GM23338 (cell line): ENCODE measurements at regions not wholly inside any gene's neighbourhood (a gene's known extent, or its start where the extent isn't known, plus 50 kb on each side); places are given as distances from the start of the nearest gene placed in this dataset.

ENCODE experiments used
- ATAC-seq: fragments of 200-7000 bp; cut with Tn5 transposase; 3 replicates; pipeline ENCODE4 v1.9.1; 2020
- DNase-seq: peaks from one replicate; pipeline ENCODE4 v3.0.0-alpha.2; 2015; ENCODE audit warnings: low spot score
- H2AFZ ChIP-seq: fragments of 200-600 bp; sonication (generic); 2 replicates; pipeline ENCODE4 v1.8.0; 2016; ENCODE audit warnings: antibody characterized with exemption, mild to moderate bottlenecking, moderate library complexity
- H3F3A ChIP-seq: fragments of 200-600 bp; sonication (generic); replicated peaks from 2 replicates; pipeline ENCODE4 v1.8.0; 2017; ENCODE audit warnings: antibody characterized with exemption, mixed run types, low read depth
- H3K27ac ChIP-seq: fragments of 200-600 bp; sonication (generic); 2 replicates; pipeline ENCODE4 v1.6.1; 2016; ENCODE audit warnings: low read depth
- H3K27me3 ChIP-seq: fragments of 200-600 bp; sonication (generic); 2 replicates; pipeline ENCODE4 v1.8.0; 2016; ENCODE audit warnings: mild to moderate bottlenecking, mixed run types, moderate library complexity; ENCODE audit not compliant: insufficient read depth
- H3K36me3 ChIP-seq: fragments of 200-600 bp; sonication (generic); 2 replicates; pipeline ENCODE4 v1.8.0; 2016; ENCODE audit warnings: mild to moderate bottlenecking; ENCODE audit not compliant: insufficient read depth
- H3K4me1 ChIP-seq: fragments of 200-600 bp; sonication (generic); 2 replicates; pipeline ENCODE4 v1.8.0; 2016; ENCODE audit warnings: mild to moderate bottlenecking, moderate library complexity; ENCODE audit not compliant: insufficient read depth
- H3K4me2 ChIP-seq: fragments of 200-600 bp; sonication (generic); 2 replicates; pipeline ENCODE4 v1.7.1; 2017; ENCODE audit warnings: mixed run types
- H3K4me3 ChIP-seq: fragments of 200-600 bp; sonication (generic); 2 replicates; pipeline ENCODE4 v1.6.1; 2016; ENCODE audit warnings: mixed run types
- H3K79me2 ChIP-seq: fragments of 200-600 bp; sonication (generic); replicated peaks from 2 replicates; pipeline ENCODE4 v1.8.0; 2017; ENCODE audit warnings: mild to moderate bottlenecking; ENCODE audit not compliant: insufficient read depth
- H3K9me2 ChIP-seq: fragments of 200-600 bp; sonication (generic); 2 replicates; pipeline ENCODE4 v1.8.0; 2017; ENCODE audit not compliant: insufficient read depth
- H4K20me1 ChIP-seq: fragments of 200-600 bp; sonication (generic); replicated peaks from 2 replicates; pipeline ENCODE4 v1.8.0; 2017; ENCODE audit warnings: mild to moderate bottlenecking; ENCODE audit not compliant: insufficient read depth
- H3K27ac Mint-ChIP-seq: 2 replicates; pipeline ENCODE4 v1.8.0; 2020; ENCODE audit warnings: inconsistent platforms, mild to moderate bottlenecking, moderate library complexity, mixed read lengths
- H3K27me3 Mint-ChIP-seq: 3 replicates; pipeline ENCODE4 v1.8.0; 2022; ENCODE audit warnings: low read depth, mild to moderate bottlenecking, moderate library complexity, mixed read lengths, inconsistent platforms; ENCODE audit not compliant: insufficient read depth, poor library complexity
- H3K36me3 Mint-ChIP-seq: 3 replicates; pipeline ENCODE4 v1.8.0; 2021; ENCODE audit warnings: low read depth, mild to moderate bottlenecking, inconsistent platforms, moderate library complexity, mixed read lengths
- H3K4me1 Mint-ChIP-seq: 3 replicates; pipeline ENCODE4 v1.8.0; 2020; ENCODE audit warnings: mild to moderate bottlenecking, inconsistent platforms, mixed read lengths
- H3K4me3 Mint-ChIP-seq: 3 replicates; pipeline ENCODE4 v1.8.0; 2021; ENCODE audit warnings: moderate library complexity, mild to moderate bottlenecking, inconsistent platforms, mixed read lengths
- H3K9me3 Mint-ChIP-seq: 3 replicates; pipeline ENCODE4 v1.8.0; 2020; ENCODE audit warnings: moderate library complexity, mild to moderate bottlenecking, inconsistent platforms, mixed read lengths
- CREB1 ChIP-seq: fragments of 250-450 bp; sonication (Bioruptor Pico); IDR thresholded peaks from 2 replicates; pipeline ENCODE4 v1.5.0; 2020; ENCODE audit warnings: low read depth, mild to moderate bottlenecking, moderate library complexity
- CTCF ChIP-seq, 2 experiments: fragments of 200-600 bp in 1 of 2; sonication (generic) in 1 of 2; conservative IDR thresholded peaks; 2 replicates each; pipeline versions ENCODE4 v1.5.1 to v1.6.1; 2016 to 2017; ENCODE audit warnings: antibody characterized with exemption in 2 of 2, low read depth in 2 of 2, mild to moderate bottlenecking in 2 of 2, moderate library complexity in 1 of 2
- ETS1 ChIP-seq: IDR thresholded peaks from 2 replicates; pipeline ENCODE4 v1.6.1; 2016; ENCODE audit warnings: antibody characterized with exemption
- EZH2 ChIP-seq: fragments of 200-600 bp; sonication (generic); IDR thresholded peaks from one replicate; pipeline ENCODE4 v1.8.0; 2017; ENCODE audit warnings: antibody characterized with exemption, mild to moderate bottlenecking, low read depth; ENCODE audit not compliant: unreplicated experiment
- EZH2phosphoT487 ChIP-seq: fragments of 200-600 bp; sonication (generic); IDR thresholded peaks from one replicate; pipeline ENCODE4 v1.8.1; 2018; ENCODE audit warnings: antibody characterized with exemption; ENCODE audit not compliant: unreplicated experiment
- JUNB ChIP-seq: IDR thresholded peaks from one replicate; pipeline ENCODE4 v1.6.1; 2016; ENCODE audit warnings: antibody characterized with exemption; ENCODE audit not compliant: unreplicated experiment
- NANOG ChIP-seq: IDR thresholded peaks from 2 replicates; pipeline ENCODE4 v1.6.1; 2016; ENCODE audit warnings: antibody characterized with exemption, borderline replicate concordance
- POLR2AphosphoS5 ChIP-seq: IDR thresholded peaks from 2 replicates; pipeline ENCODE4 v1.6.1; 2016; ENCODE audit warnings: antibody characterized with exemption, low read depth
- REST ChIP-seq: IDR thresholded peaks from one replicate; pipeline ENCODE4 v1.6.1; 2018; ENCODE audit warnings: antibody characterized with exemption; ENCODE audit not compliant: unreplicated experiment
- STAT1 ChIP-seq: IDR thresholded peaks from one replicate; pipeline ENCODE4 v1.6.1; 2016; ENCODE audit warnings: antibody characterized with exemption; ENCODE audit not compliant: unreplicated experiment
- ZNF114 ChIP-seq: fragments of 250-450 bp; sonication (Bioruptor Pico); IDR thresholded peaks from 2 replicates; pipeline ENCODE4 v1.5.0; 2020; ENCODE audit warnings: mild to moderate bottlenecking, moderate library complexity
- ZNF331 ChIP-seq: fragments of 250-450 bp; sonication (Bioruptor Pico); IDR thresholded peaks from 2 replicates; pipeline ENCODE4 v1.5.0; 2020; ENCODE audit warnings: low read depth, mild to moderate bottlenecking, moderate library complexity
- ZNF462 ChIP-seq: fragments of 250-450 bp; sonication (Bioruptor Pico); IDR thresholded peaks from 2 replicates; pipeline ENCODE4 v1.5.0; 2020; ENCODE audit warnings: mild to moderate bottlenecking, moderate library complexity

- Mint-ChIP-seq H3K9me3 (no peaks in the 10 kb centered on the region), H3K36me3 (no peaks in the 10 kb centered on the region), H3K4me3 (no peak overlapping the region), H3K27me3 (peaks cover 4% of the 10 kb centered on the region), H3K27ac (no peak overlapping the region), H3K4me1 (peaks cover 51% of the 10 kb centered on the region)
- H3K36me3 ChIP-seq = no peaks in the 10 kb centered on the region
- no peaks in the 10 kb centered on the region for H3K9me2 ChIP-seq
- H3K79me2 ChIP-seq = no peaks in the 10 kb centered on the region
- H3K27ac ChIP-seq = 0 out of 2 replicates have a peak overlapping the region, but pooled peaks have one; percentile 4
- no peak overlapping the region for H3K4me2 ChIP-seq
- no peaks in the 10 kb centered on the region for H3F3A ChIP-seq
- DNase-seq = no peak
- no peak overlapping the region for H3K4me3 ChIP-seq
- H2AFZ ChIP-seq = no peak overlapping the region
- TF ChIP-seq ZNF462 (CRISPR knock-in tag) = no peak
- TF ChIP-seq JUNB = no peak
- TF ChIP-seq REST = no peak
- no peak for TF ChIP-seq POLR2AphosphoS5
- no peak for TF ChIP-seq NANOG
- no peak for TF ChIP-seq CREB1
- TF ChIP-seq EZH2 = no peak
- no peak for TF ChIP-seq STAT1
- TF ChIP-seq CTCF (conservative IDR thresholded peaks at IDR 0.05; ENCODE audit: low read depth in 2 of 2) = no peak
- no peak for TF ChIP-seq ZNF331 (CRISPR knock-in tag)
- TF ChIP-seq ETS1 = no peak
- TF ChIP-seq ZNF114 (CRISPR knock-in tag) = no peak
- TF ChIP-seq EZH2phosphoT487 = no peak
- ATAC-seq = no peak
- peaks cover 42% of the 10 kb centered on the region for H3K4me1 ChIP-seq
- no peaks in the 10 kb centered on the region for H4K20me1 ChIP-seq
- no peaks in the 10 kb centered on the region for H3K27me3 ChIP-seq
Observed at GRCh38 chr18:55864281-55864680, 276.3 kb upstream of the TCF4 start.
